ENCODE measurements at regions not wholly inside any gene's neighbourhood (a gene's known extent, or its start where the extent isn't known, plus 50 kb on each side); places are given as distances from the start of the nearest gene placed in this dataset.

DNA sequence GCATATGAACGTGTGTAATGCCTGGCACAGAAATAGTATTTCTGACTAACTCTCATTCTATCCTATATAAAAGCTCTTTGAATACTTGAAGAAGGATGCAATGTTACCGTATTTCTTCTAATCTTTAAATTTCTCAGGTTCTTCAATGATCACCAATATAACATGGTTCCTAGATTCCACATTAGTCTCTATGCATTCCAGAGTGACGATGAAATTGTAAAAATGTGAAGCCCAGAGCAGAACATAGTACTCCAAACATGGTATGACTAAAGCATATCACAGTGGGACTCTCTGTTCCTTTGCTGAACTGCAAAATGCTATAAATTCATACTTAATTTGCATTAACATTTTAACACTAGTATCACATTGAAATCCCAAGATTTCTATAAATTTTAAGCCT lies 877.6 kb upstream of the CHORDC1 start:
- TF ChIP-seq, protein P1, sequence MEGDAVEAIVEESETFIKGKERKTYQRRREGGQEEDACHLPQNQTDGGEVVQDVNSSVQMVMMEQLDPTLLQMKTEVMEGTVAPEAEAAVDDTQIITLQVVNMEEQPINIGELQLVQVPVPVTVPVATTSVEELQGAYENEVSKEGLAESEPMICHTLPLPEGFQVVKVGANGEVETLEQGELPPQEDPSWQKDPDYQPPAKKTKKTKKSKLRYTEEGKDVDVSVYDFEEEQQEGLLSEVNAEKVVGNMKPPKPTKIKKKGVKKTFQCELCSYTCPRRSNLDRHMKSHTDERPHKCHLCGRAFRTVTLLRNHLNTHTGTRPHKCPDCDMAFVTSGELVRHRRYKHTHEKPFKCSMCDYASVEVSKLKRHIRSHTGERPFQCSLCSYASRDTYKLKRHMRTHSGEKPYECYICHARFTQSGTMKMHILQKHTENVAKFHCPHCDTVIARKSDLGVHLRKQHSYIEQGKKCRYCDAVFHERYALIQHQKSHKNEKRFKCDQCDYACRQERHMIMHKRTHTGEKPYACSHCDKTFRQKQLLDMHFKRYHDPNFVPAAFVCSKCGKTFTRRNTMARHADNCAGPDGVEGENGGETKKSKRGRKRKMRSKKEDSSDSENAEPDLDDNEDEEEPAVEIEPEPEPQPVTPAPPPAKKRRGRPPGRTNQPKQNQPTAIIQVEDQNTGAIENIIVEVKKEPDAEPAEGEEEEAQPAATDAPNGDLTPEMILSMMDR (conservative IDR thresholded peaks at IDR 0.05; ENCODE audit: low read depth, low read length), result no peak
- no peak for TF ChIP-seq EZH2 (IDR thresholded peaks at IDR 0.05; ENCODE audit: borderline replicate concordance, low read depth, low read length, poor library complexity, severe bottlenecking)
